ENCODE measurements at regions not wholly inside any gene's neighbourhood (a gene's known extent, or its start where the extent isn't known, plus 50 kb on each side); places are given as distances from the start of the nearest gene placed in this dataset.
"Not testable (repeated sequence)": the region's sequence is repeated elsewhere in the genome, so short reads cannot be mapped to it uniquely, and the experiment has no call there.

GRCh38 chr2:49677227-49677626 is 522.9 kb upstream of the FSHR start:
- no peak for DNase-seq (ENCODE audit: low read depth)

DNA sequence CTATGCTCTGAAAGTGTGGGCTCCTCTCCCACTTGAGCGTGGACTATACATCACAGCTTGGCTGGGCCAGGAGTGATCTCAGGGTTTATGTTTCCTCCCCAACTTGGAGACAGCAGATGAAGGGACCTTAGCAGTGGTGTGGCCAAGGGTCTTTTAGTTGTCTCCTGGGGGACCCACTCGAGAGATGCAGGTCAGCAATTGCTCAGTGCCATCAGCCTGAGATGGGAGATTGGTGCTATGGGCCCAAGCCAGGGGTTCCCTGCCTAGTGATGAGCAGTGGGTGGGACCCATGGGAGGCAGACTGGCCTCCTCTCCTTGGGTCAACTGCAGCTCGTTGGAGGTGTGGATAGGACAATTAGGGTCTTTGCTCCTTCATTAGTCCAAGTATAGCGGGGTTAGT is 510.5 kb upstream of the FSHR start:
- DNase-seq (ENCODE audit: low read depth) = no peak

DNA sequence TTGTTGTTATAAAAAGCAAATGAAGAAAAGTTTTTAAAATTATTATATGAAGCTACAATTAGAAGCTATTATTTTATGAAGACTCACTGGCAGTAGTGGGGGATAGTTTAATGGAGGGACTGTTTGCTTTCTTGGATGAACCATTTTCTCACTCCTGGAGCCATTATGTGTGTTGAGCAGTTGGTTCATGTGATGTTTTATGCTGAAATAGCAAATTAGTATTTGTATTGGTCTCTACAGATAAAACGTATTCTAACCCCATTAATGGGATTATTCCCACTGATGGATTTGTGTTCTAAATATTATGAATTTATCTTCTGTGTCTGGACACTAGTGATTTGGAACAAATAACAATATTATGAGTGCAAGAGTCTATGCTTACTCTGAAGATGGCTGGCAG is 507.5 kb upstream of the FSHR start:
- DNase-seq (ENCODE audit: low read depth) = no peak

GRCh38 chr2:49656853-49657252 is 502.5 kb upstream of the FSHR start:
- DNase-seq (ENCODE audit: low read depth) = no peak

DNA sequence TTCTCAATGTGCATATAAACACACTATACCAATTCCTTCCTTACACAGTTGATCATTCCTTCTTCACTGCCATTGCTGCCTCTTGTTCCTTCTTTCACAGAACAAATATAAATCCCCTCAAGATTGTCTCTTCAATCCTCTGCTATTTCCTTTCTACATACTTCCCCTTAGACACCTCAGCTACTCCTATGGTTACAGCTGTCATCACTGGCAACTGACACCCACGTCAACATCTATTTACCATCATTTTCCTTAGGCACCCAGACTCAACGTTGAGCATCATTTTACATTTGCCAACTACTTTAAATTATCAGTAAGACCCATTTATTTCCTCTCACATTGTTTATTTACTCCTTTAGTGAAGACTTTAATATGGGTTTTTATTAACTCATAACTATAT is 488.8 kb upstream of the FSHR start:
- no peak for DNase-seq (ENCODE audit: low read depth)

GRCh38 chr2:49640630-49641029 is 486.3 kb upstream of the FSHR start:
- DNase-seq (ENCODE audit: low read depth) = no peak

GRCh38 chr2:49621016-49621415 is 466.7 kb upstream of the FSHR start:
- DNase-seq (ENCODE audit: low read depth) = no peak

DNA sequence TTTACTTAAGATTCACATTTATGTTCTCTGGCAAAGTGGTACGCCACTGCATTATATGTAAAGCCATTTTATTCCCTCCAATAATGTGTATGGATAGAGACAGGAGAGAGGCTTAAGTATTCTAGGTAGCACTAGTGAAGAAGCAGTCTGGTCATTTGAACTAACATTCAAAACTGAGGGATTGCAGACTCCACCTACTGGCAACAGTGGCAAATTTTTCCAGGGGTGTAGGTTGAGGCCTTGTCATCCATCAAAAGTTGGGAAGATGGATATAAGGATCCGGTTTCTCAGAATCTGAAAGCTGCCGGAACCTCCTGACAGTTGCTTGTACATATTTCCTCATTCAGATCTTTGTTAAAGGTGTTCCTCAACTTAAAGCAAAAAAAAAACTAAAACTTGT is 465.5 kb upstream of the FSHR start:
- DNase-seq (ENCODE audit: low read depth) = peak; percentile 0

DNA sequence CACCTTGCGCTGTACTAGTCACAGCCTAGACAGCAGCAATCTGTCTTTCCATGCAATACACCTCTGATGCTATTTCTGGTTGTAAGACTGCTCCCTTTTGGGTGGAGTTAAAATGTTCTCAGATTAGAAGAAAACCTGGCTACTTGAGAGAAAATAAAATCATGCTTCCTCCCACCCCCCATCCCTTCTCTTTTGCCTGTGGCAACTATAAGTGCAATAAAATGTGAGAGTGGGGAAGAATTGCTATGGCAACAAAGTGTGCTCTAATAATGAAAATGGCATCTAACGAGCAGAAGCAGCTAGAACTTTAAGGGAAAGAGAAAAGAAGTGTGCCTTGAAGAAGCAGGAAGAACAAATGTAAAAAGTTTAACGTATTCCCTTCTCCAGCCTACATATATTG is 464.2 kb upstream of the FSHR start:
- DNase-seq (ENCODE audit: low read depth) = no peak

DNA sequence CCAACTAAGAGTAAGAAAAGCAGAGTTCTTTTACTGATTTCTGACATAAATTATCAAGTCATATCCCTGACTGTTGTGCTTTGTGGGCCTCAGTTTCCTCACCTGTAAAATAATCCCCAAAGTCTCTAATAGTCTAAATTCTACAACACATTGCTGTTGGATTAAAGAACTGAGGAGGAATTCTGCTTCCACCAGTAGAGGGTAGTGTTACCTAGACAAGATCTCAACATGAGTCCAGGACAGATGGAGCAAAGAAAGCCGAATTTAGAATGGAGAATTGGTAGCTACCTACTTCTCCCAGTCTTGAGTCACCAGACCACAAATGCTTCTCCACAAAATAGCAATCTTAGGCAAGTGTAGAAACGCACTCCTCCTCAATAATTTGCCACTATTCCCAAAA is 462.5 kb upstream of the FSHR start:
- peak; percentile 7 for DNase-seq (ENCODE audit: low read depth)

- not testable (repeated sequence) for DNase-seq (ENCODE audit: low read depth)
Measured at GRCh38 chr2:49611796-49612195, 457.5 kb upstream of the FSHR start.

GRCh38 chr2:49600524-49600923 is 446.2 kb upstream of the FSHR start:
- no peak for DNase-seq (ENCODE audit: low read depth)

DNA sequence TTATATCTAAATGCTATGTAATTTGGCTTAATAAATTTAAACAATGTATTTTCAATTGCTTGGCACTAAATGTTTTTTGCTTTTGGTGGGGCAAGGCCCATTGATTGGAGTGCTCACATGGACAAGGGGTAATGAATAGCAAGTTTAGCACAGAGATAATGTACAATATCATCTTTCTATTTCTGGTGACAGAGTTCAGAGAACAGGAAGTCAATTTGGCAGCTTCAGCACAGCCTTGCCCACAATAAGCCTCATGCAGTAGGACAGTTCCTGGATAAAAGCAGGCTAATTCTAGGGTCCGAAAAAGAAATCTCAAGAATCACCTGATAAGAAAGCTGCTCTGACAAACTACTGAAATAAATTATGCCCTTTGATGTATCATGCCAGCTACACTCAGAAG is 443.9 kb upstream of the FSHR start:
- no peak for DNase-seq (ENCODE audit: low read depth)

- DNase-seq (ENCODE audit: low read depth) = no peak
Measured at GRCh38 chr2:49585921-49586320, 431.6 kb upstream of the FSHR start.

- no peak for DNase-seq (ENCODE audit: low read depth)
Measured at GRCh38 chr2:49582946-49583345, 428.6 kb upstream of the FSHR start.

DNA sequence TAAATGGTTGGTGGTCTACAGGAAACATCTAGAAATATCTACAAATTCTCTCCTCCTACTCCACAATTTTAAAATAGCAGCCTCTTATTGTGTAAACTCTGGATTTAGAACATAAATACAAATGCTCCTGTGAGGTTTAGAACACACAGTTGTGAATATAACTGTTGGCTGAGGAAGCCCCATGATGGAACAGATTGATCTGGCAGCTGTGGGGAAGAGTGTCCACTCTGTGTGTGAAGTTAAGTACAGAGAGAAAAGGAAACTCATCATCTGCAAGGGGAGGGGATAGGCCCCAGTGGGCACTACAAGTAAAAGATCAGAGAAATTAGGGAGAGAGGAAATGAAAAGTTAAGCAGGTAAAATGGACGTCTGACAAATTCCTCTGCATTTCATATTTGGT is 422.7 kb upstream of the FSHR start:
- DNase-seq (ENCODE audit: low read depth) = no peak

DNA sequence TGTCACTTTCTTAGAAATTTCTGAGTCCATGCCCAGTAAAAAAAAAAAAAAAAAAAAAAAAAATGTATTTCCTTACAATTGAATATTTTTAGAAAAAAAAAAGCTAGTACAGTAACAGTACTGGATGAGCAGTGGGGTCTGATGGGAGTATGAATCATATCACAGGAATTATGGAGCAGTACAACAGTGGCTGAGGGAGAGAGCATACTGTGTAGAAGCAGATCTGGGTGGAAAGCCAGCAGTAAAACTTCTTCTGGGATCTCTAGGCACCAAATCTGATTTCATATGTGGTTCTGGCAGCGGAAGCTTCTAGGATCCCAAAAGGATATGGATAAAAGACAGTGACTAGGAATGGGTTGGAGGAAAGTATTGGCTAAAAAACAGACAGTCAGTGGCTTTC is 414.9 kb upstream of the FSHR start:
- no peak for DNase-seq (ENCODE audit: low read depth)

- no peak for DNase-seq (ENCODE audit: low read depth)
Measured at GRCh38 chr2:49567811-49568600, 413.7 kb upstream of the FSHR start.

DNA sequence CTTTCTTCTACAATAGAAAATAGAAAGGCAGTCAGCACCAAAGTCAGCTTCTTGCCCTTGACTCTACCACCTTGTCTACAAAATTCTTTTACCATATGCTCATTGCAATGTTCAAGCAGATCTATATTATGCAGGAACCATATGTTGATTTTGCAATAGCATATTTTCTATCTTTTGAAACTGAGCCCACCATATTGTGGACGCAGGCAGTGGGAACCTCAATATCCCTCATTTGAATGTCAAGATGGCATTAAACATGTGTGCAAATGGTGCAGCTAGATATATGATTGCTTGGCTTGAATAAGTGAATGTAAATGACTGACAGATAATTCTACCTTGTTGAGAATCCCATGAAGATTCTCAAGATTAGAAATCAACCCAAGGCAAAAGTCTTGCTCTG is 412.7 kb upstream of the FSHR start:
- DNase-seq (ENCODE audit: low read depth) = no peak

GRCh38 chr2:49553658-49554057 is 399.3 kb upstream of the FSHR start:
- no peak for DNase-seq (ENCODE audit: low read depth)

DNA sequence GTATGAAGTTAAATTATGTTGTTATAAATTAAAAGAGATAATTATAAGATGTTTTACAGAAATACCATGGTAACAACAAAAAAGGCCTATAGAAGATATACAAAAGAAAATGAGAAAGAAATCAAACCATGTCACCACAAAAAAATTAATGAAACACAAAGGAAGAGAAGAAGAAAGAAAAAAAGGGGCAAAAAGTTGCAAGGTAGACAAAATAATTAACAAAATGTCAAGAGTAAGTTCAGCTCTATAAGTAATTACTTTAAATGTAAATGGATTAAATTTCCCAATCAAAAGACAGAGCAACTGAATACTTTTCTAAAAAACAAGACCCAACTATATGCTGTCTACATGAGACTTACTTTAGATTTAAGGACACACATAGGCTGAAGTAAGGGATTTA is 378.4 kb upstream of the FSHR start:
- no peak for DNase-seq (ENCODE audit: low read depth)

GRCh38 chr2:49515996-49516782 is 361.9 kb upstream of the FSHR start:
- no peak for DNase-seq (ENCODE audit: low read depth)

GRCh38 chr2:49514201-49514600 is 359.9 kb upstream of the FSHR start:
- DNase-seq (ENCODE audit: low read depth) = no peak

- peak; percentile 3 for DNase-seq (ENCODE audit: low read depth)
Measured at GRCh38 chr2:49490710-49491109, 336.4 kb upstream of the FSHR start.

Measured in ELR (cell line).